CD4-positive, alpha-beta T cell treated with Interleukin-1 beta for 1 hour (primary cell): ENCODE measurements at regions not wholly inside any gene's neighbourhood (a gene's known extent, or its start where the extent isn't known, plus 50 kb on each side); places are given as distances from the start of the nearest gene placed in this dataset.
"Not testable (repeated sequence)": the region's sequence is repeated elsewhere in the genome, so short reads cannot be mapped to it uniquely, and the experiment has no call there.

Experiments used
- DNase-seq, 2 donors: peaks; one replicate each; pipeline ENCODE4 v3.0.0-alpha.2; 2020 to 2022

GRCh38 chr10:95137990-95138625 lies 55.9 kb upstream of the ACSM6 start:
- not testable (repeated sequence) for DNase-seq

- no peak for DNase-seq
Measured at GRCh38 chr10:95134490-95134889, 59.5 kb upstream of the ACSM6 start.

GRCh38 chr10:95133997-95134396 lies 60.0 kb upstream of the ACSM6 start:
- no peak for DNase-seq

- DNase-seq, result peak; percentile 45 to 60
Measured at GRCh38 chr10:95133016-95133752, 60.9 kb upstream of the ACSM6 start.

- DNase-seq, result not testable (repeated sequence)
Measured at GRCh38 chr10:95130429-95130828, 61.1 kb upstream of the CYP2C8 start.

- no peak for DNase-seq
Measured at GRCh38 chr10:95125582-95125981, 56.3 kb upstream of the CYP2C8 start.

GRCh38 chr10:95122736-95123135 lies 53.4 kb upstream of the CYP2C8 start:
- no peak for DNase-seq

- DNase-seq, result no peak
Measured at GRCh38 chr10:95121904-95122303, 52.6 kb upstream of the CYP2C8 start.
